ENCODE measurements at regions not wholly inside any gene's neighbourhood (a gene's known extent, or its start where the extent isn't known, plus 50 kb on each side); places are given as distances from the start of the nearest gene placed in this dataset.

DNA sequence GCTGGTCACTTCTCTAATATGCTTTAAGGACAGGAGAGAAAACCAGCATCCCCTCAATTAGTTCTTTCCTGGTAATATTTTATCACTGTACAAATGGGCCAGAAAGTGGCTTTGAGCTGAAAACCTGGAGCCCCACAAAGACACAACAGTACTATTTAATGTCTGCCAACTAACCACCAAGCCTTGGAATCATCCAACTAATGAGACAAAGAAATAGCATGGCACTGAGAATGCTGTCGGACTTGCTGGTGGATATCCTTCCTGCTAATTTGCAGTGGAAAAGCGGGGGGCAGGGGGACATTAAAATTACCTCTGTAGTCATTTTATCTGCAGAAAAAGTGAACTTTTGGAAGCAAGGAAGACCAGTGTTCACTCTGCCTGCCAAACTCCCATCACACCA, 288.5 kb downstream of the KBTBD8 start:
- Histone ChIP-seq H3K27me3 (replicated peaks; ENCODE audit: control insufficient read depth, insufficient read depth, low read length) (no peaks in the 10 kb centered on the region), H3K36me3 (ENCODE audit: control insufficient read depth, insufficient read depth, low read length) (no peaks in the 10 kb centered on the region), H3K4me3 (replicated peaks; ENCODE audit: low read depth, low read length) (no peak overlapping the region)
- no peak for TF ChIP-seq CTCF (IDR thresholded peaks at IDR 0.05; ENCODE audit: insufficient read depth, low read length, poor library complexity, severe bottlenecking)
- no peak for DNase-seq (ENCODE audit: extremely low read depth, insufficient read length)

DNA sequence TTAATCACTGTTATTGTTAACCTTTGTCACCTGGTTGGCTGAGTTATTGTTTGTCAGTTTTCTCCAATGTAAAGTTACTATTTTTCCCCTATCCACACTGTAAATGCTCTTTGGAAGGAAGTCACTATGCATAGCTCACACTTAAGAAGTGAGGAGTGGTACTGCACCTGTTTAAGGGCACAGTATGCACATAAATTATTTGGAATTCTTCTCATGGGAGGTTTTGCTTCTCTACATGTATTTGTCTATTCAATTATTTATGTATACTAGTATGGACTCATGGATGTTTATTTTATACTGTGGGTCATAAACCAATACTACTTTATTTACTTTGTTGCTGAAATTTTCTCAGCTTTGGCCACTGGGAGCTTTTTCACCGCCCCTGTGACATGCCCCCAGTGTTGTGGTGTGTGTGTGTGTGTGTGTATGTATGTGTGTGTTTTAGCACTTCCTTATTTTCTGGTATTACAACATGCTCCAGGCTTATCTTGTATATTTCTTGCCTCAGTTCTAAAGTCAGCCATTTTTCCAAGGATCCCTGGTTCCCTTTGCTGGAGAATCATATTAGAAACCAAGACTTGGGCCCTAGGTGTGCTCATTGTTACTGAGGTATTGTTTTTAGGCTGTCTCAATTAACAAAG, 290.5 kb downstream of the KBTBD8 start:
- no peak for TF ChIP-seq CTCF (IDR thresholded peaks at IDR 0.05; ENCODE audit: insufficient read depth, low read length, poor library complexity, severe bottlenecking)

DNA sequence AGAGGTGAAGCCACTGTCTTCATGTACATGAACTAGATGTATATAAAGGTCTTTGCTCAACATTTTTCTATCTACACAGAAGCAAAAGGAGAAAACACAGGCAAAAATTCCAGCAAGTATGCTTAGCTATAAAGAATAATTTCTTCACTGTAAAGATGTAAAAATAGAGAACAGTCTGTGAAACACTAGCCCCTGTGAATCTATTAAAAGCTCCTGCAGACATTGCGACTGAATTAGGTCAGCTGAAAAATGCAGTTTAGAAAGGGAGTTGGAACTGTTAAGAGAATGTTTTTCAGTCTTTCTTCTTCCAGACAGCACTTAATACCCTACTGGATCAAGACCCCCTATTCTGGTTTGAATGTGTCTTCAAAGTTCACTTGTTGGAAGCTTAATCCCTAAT, 291.5 kb downstream of the KBTBD8 start:
- no peak for TF ChIP-seq CTCF (IDR thresholded peaks at IDR 0.05; ENCODE audit: insufficient read depth, low read length, poor library complexity, severe bottlenecking)
- no peaks in the 10 kb centered on the region for H3K36me3 ChIP-seq (ENCODE audit: control insufficient read depth, insufficient read depth, low read length)
- H3K27me3 ChIP-seq (replicated peaks; ENCODE audit: control insufficient read depth, insufficient read depth, low read length) = no peaks in the 10 kb centered on the region
- no peak overlapping the region for H3K4me3 ChIP-seq (replicated peaks; ENCODE audit: low read depth, low read length)
- DNase-seq (ENCODE audit: extremely low read depth, insufficient read length) = no peak

More for the DNA sequence above, 290.5 kb downstream of the KBTBD8 start:
- Histone ChIP-seq H3K4me3 (replicated peaks; ENCODE audit: low read depth, low read length) (no peak overlapping the region), H3K36me3 (ENCODE audit: control insufficient read depth, insufficient read depth, low read length) (no peaks in the 10 kb centered on the region), H3K27me3 (replicated peaks; ENCODE audit: control insufficient read depth, insufficient read depth, low read length) (no peaks in the 10 kb centered on the region)
- DNase-seq (ENCODE audit: extremely low read depth, insufficient read length) = no peak

- DNase-seq (ENCODE audit: extremely low read depth, insufficient read length) = peak; percentile 4
- Histone ChIP-seq H3K36me3 (ENCODE audit: control insufficient read depth, insufficient read depth, low read length) (no peaks in the 10 kb centered on the region), H3K27me3 (replicated peaks; ENCODE audit: control insufficient read depth, insufficient read depth, low read length) (no peaks in the 10 kb centered on the region), H3K4me3 (replicated peaks; ENCODE audit: low read depth, low read length) (no peak overlapping the region)
- TF ChIP-seq CTCF (IDR thresholded peaks at IDR 0.05; ENCODE audit: insufficient read depth, low read length, poor library complexity, severe bottlenecking) = no peak
Measured at GRCh38 chr3:67290438-67290837, 292.3 kb downstream of the KBTBD8 start.

GRCh38 chr3:67291287-67292252, 293.5 kb downstream of the KBTBD8 start:
- H3K4me3 ChIP-seq (replicated peaks; ENCODE audit: low read depth, low read length) = no peak overlapping the region
- DNase-seq (ENCODE audit: extremely low read depth, insufficient read length) = no peak
- no peaks in the 10 kb centered on the region for H3K36me3 ChIP-seq (ENCODE audit: control insufficient read depth, insufficient read depth, low read length)
- TF ChIP-seq CTCF (IDR thresholded peaks at IDR 0.05; ENCODE audit: insufficient read depth, low read length, poor library complexity, severe bottlenecking) = no peak
- H3K27me3 ChIP-seq (replicated peaks; ENCODE audit: control insufficient read depth, insufficient read depth, low read length) = no peaks in the 10 kb centered on the region

All from GM06990 (cell line).